ENCODE measurements at regions not wholly inside any gene's neighbourhood (a gene's known extent, or its start where the extent isn't known, plus 50 kb on each side); places are given as distances from the start of the nearest gene placed in this dataset.
"Not testable (repeated sequence)": the region's sequence is repeated elsewhere in the genome, so short reads cannot be mapped to it uniquely, and the experiment has no call there.

GRCh38 chr6:67854098-67854497 is 781.0 kb upstream of the ADGRB3 start:
- Histone ChIP-seq H3K9me3 (ENCODE audit: control insufficient read depth in 3 of 3, low read length in 3 of 3) (no peaks in the 10 kb centered on the region), H3K36me3 (ENCODE audit: control insufficient read depth in 3 of 3, insufficient read depth in 3 of 3, low read length in 3 of 3) (no peaks in the 10 kb centered on the region), H3K9ac (ENCODE audit: low read depth in 1 of 3, low read length in 3 of 3) (no peak overlapping the region), H3K4me3 (ENCODE audit: low read length in 3 of 3) (no peak overlapping the region), H3K4me1 (ENCODE audit: control insufficient read depth in 3 of 3, insufficient read depth in 3 of 3, low read length in 3 of 3) (no peaks in the 10 kb centered on the region), H3K27me3 (ENCODE audit: control insufficient read depth in 3 of 3, insufficient read depth in 3 of 3, low read length in 3 of 3) (no peaks in the 10 kb centered on the region), H3K27ac (ENCODE audit: low read depth, low read length) (no peak overlapping the region)

GRCh38 chr6:67839818-67840217 is 795.3 kb upstream of the ADGRB3 start:
- Histone ChIP-seq H3K4me3 (ENCODE audit: low read length in 3 of 3) (no peak overlapping the region), H3K27me3 (ENCODE audit: control insufficient read depth in 3 of 3, insufficient read depth in 3 of 3, low read length in 3 of 3) (no peaks in the 10 kb centered on the region)

GRCh38 chr6:67825201-67825895 is 809.7 kb upstream of the ADGRB3 start:
- Histone ChIP-seq H3K9me3 (ENCODE audit: control insufficient read depth in 3 of 3, low read length in 3 of 3) (peaks cover 0 to 2% (median 0%) of the 10 kb centered on the region in 3 donors), H3K4me3 (ENCODE audit: low read length in 3 of 3) (no peak overlapping the region)

More at GRCh38 chr6:67839818-67840217, 795.3 kb upstream of the ADGRB3 start:
- H3K9ac ChIP-seq (ENCODE audit: low read depth in 1 of 3, low read length in 3 of 3) = no peak overlapping the region
- H3K27ac ChIP-seq (ENCODE audit: low read depth, low read length) = no peak overlapping the region
- H3K4me1 ChIP-seq (ENCODE audit: control insufficient read depth in 3 of 3, insufficient read depth in 3 of 3, low read length in 3 of 3) = no peaks in the 10 kb centered on the region
- no peaks in the 10 kb centered on the region for H3K36me3 ChIP-seq (ENCODE audit: control insufficient read depth in 3 of 3, insufficient read depth in 3 of 3, low read length in 3 of 3)
- peaks cover 0 to 5% (median 0%) of the 10 kb centered on the region in 3 donors for H3K9me3 ChIP-seq (ENCODE audit: control insufficient read depth in 3 of 3, low read length in 3 of 3)

GRCh38 chr6:67818322-67818721 is 816.8 kb upstream of the ADGRB3 start:
- Histone ChIP-seq H3K27me3 (ENCODE audit: control insufficient read depth in 3 of 3, insufficient read depth in 3 of 3, low read length in 3 of 3) (no peaks in the 10 kb centered on the region), H3K9me3 (ENCODE audit: control insufficient read depth in 3 of 3, low read length in 3 of 3) (peaks cover 0 to 2% (median 0%) of the 10 kb centered on the region in 3 donors), H3K4me1 (ENCODE audit: control insufficient read depth in 3 of 3, insufficient read depth in 3 of 3, low read length in 3 of 3) (no peaks in the 10 kb centered on the region), H3K4me3 (ENCODE audit: low read length in 3 of 3) (no peak overlapping the region), H3K36me3 (ENCODE audit: control insufficient read depth in 3 of 3, insufficient read depth in 3 of 3, low read length in 3 of 3) (no peaks in the 10 kb centered on the region), H3K9ac (ENCODE audit: low read depth in 1 of 3, low read length in 3 of 3) (no peak overlapping the region), H3K27ac (ENCODE audit: low read depth, low read length) (no peak overlapping the region)

More at GRCh38 chr6:67825201-67825895, 809.7 kb upstream of the ADGRB3 start:
- Histone ChIP-seq H3K4me1 (ENCODE audit: control insufficient read depth in 3 of 3, insufficient read depth in 3 of 3, low read length in 3 of 3) (no peaks in the 10 kb centered on the region), H3K36me3 (ENCODE audit: control insufficient read depth in 3 of 3, insufficient read depth in 3 of 3, low read length in 3 of 3) (no peaks in the 10 kb centered on the region), H3K9ac (ENCODE audit: low read depth in 1 of 3, low read length in 3 of 3) (no peak overlapping the region), H3K27me3 (ENCODE audit: control insufficient read depth in 3 of 3, insufficient read depth in 3 of 3, low read length in 3 of 3) (no peaks in the 10 kb centered on the region), H3K27ac (ENCODE audit: low read depth, low read length) (no peak overlapping the region)

GRCh38 chr6:67815623-67816022 is 819.5 kb upstream of the ADGRB3 start:
- H3K9me3 ChIP-seq (ENCODE audit: control insufficient read depth in 3 of 3, low read length in 3 of 3) = peaks cover 0 to 5% (median 2%) of the 10 kb centered on the region in 3 donors

GRCh38 chr6:67814262-67814661 is 820.8 kb upstream of the ADGRB3 start:
- H3K36me3 ChIP-seq (ENCODE audit: control insufficient read depth in 3 of 3, insufficient read depth in 3 of 3, low read length in 3 of 3) = no peaks in the 10 kb centered on the region
- no peak overlapping the region for H3K9ac ChIP-seq (ENCODE audit: low read depth in 1 of 3, low read length in 3 of 3)
- no peak overlapping the region for H3K27ac ChIP-seq (ENCODE audit: low read depth, low read length)
- H3K27me3 ChIP-seq (ENCODE audit: control insufficient read depth in 3 of 3, insufficient read depth in 3 of 3, low read length in 3 of 3) = no peaks in the 10 kb centered on the region
- peaks cover 0 to 5% (median 2%) of the 10 kb centered on the region in 3 donors for H3K9me3 ChIP-seq (ENCODE audit: control insufficient read depth in 3 of 3, low read length in 3 of 3)
- no peaks in the 10 kb centered on the region for H3K4me1 ChIP-seq (ENCODE audit: control insufficient read depth in 3 of 3, insufficient read depth in 3 of 3, low read length in 3 of 3)
- no peak overlapping the region for H3K4me3 ChIP-seq (ENCODE audit: low read length in 3 of 3)

More at GRCh38 chr6:67815623-67816022, 819.5 kb upstream of the ADGRB3 start:
- Histone ChIP-seq H3K27me3 (ENCODE audit: control insufficient read depth in 3 of 3, insufficient read depth in 3 of 3, low read length in 3 of 3) (no peaks in the 10 kb centered on the region), H3K9ac (ENCODE audit: low read depth in 1 of 3, low read length in 3 of 3) (no peak overlapping the region), H3K4me1 (ENCODE audit: control insufficient read depth in 3 of 3, insufficient read depth in 3 of 3, low read length in 3 of 3) (no peaks in the 10 kb centered on the region), H3K36me3 (ENCODE audit: control insufficient read depth in 3 of 3, insufficient read depth in 3 of 3, low read length in 3 of 3) (no peaks in the 10 kb centered on the region), H3K4me3 (ENCODE audit: low read length in 3 of 3) (no peak overlapping the region), H3K27ac (ENCODE audit: low read depth, low read length) (no peak overlapping the region)

GRCh38 chr6:67812693-67813092 is 822.4 kb upstream of the ADGRB3 start:
- Histone ChIP-seq H3K4me1 (ENCODE audit: control insufficient read depth in 3 of 3, insufficient read depth in 3 of 3, low read length in 3 of 3) (no peaks in the 10 kb centered on the region), H3K27me3 (ENCODE audit: control insufficient read depth in 3 of 3, insufficient read depth in 3 of 3, low read length in 3 of 3) (no peaks in the 10 kb centered on the region), H3K4me3 (ENCODE audit: low read length in 3 of 3) (no peak overlapping the region), H3K27ac (ENCODE audit: low read depth, low read length) (no peak overlapping the region), H3K36me3 (ENCODE audit: control insufficient read depth in 3 of 3, insufficient read depth in 3 of 3, low read length in 3 of 3) (no peaks in the 10 kb centered on the region), H3K9ac (ENCODE audit: low read depth in 1 of 3, low read length in 3 of 3) (no peak overlapping the region), H3K9me3 (ENCODE audit: control insufficient read depth in 3 of 3, low read length in 3 of 3) (peaks cover 0 to 5% (median 2%) of the 10 kb centered on the region in 3 donors)

- Histone ChIP-seq H3K4me1 (ENCODE audit: control insufficient read depth in 3 of 3, insufficient read depth in 3 of 3, low read length in 3 of 3) (no peaks in the 10 kb centered on the region), H3K4me3 (ENCODE audit: low read length in 3 of 3) (no peak overlapping the region), H3K9me3 (ENCODE audit: control insufficient read depth in 3 of 3, low read length in 3 of 3) (peaks cover 0 to 5% (median 2%) of the 10 kb centered on the region in 3 donors), H3K27ac (ENCODE audit: low read depth, low read length) (no peak overlapping the region), H3K9ac (ENCODE audit: low read depth in 1 of 3, low read length in 3 of 3) (no peak overlapping the region), H3K27me3 (ENCODE audit: control insufficient read depth in 3 of 3, insufficient read depth in 3 of 3, low read length in 3 of 3) (no peaks in the 10 kb centered on the region), H3K36me3 (ENCODE audit: control insufficient read depth in 3 of 3, insufficient read depth in 3 of 3, low read length in 3 of 3) (no peaks in the 10 kb centered on the region)
Observed at GRCh38 chr6:67812125-67812524, 823.0 kb upstream of the ADGRB3 start.

GRCh38 chr6:67811239-67812037 is 823.6 kb upstream of the ADGRB3 start:
- Histone ChIP-seq H3K36me3 (ENCODE audit: control insufficient read depth in 3 of 3, insufficient read depth in 3 of 3, low read length in 3 of 3) (no peaks in the 10 kb centered on the region), H3K27ac (ENCODE audit: low read depth, low read length) (no peak overlapping the region)

GRCh38 chr6:67804808-67805207 is 830.3 kb upstream of the ADGRB3 start:
- H3K9ac ChIP-seq (ENCODE audit: low read depth in 1 of 3, low read length in 3 of 3); H3K9me3 ChIP-seq (ENCODE audit: control insufficient read depth in 3 of 3, low read length in 3 of 3); H3K36me3 ChIP-seq (ENCODE audit: control insufficient read depth in 3 of 3, insufficient read depth in 3 of 3, low read length in 3 of 3); H3K4me1 ChIP-seq (ENCODE audit: control insufficient read depth in 3 of 3, insufficient read depth in 3 of 3, low read length in 3 of 3); H3K4me3 ChIP-seq (ENCODE audit: low read length in 3 of 3); H3K27me3 ChIP-seq (ENCODE audit: control insufficient read depth in 3 of 3, insufficient read depth in 3 of 3, low read length in 3 of 3); H3K27ac ChIP-seq (ENCODE audit: low read depth, low read length): not testable (repeated sequence)

More at GRCh38 chr6:67811239-67812037, 823.6 kb upstream of the ADGRB3 start:
- no peaks in the 10 kb centered on the region for H3K27me3 ChIP-seq (ENCODE audit: control insufficient read depth in 3 of 3, insufficient read depth in 3 of 3, low read length in 3 of 3)
- no peaks in the 10 kb centered on the region for H3K4me1 ChIP-seq (ENCODE audit: control insufficient read depth in 3 of 3, insufficient read depth in 3 of 3, low read length in 3 of 3)
- H3K9ac ChIP-seq (ENCODE audit: low read depth in 1 of 3, low read length in 3 of 3) = no peak overlapping the region
- H3K9me3 ChIP-seq (ENCODE audit: control insufficient read depth in 3 of 3, low read length in 3 of 3) = peaks cover 0 to 5% (median 2%) of the 10 kb centered on the region in 3 donors
- no peak overlapping the region for H3K4me3 ChIP-seq (ENCODE audit: low read length in 3 of 3)
